A549 (cell line): ENCODE measurements at regions not wholly inside any gene's neighbourhood (a gene's known extent, or its start where the extent isn't known, plus 50 kb on each side); places are given as distances from the start of the nearest gene placed in this dataset.

Experiments
- EP300 ChIP-seq, 2 experiments: fragments of >200 bp; sonication (Bioruptor Twin); formaldehyde crosslinking; IDR thresholded peaks; 2 replicates in 1 of 2; 3 replicates in 1 of 2; pipeline ENCODE4 v1.6.1; 2016 to 2017
- HDAC2 ChIP-seq: fragments of 200-600 bp; sonication (generic); IDR thresholded peaks from 2 replicates; pipeline ENCODE4 v1.6.1; 2016
- POLR2A ChIP-seq: IDR thresholded peaks from 2 replicates; pipeline ENCODE4 v1.6.1; 2012; ENCODE audit warnings: mild to moderate bottlenecking, low read length
- RAD21 ChIP-seq, 2 experiments: fragments of >200 bp in 1 of 2; sonication (Bioruptor Twin) in 1 of 2; formaldehyde crosslinking in 1 of 2; IDR thresholded peaks in 1 of 2; conservative IDR thresholded peaks in 1 of 2; 2 replicates in 1 of 2; 3 replicates in 1 of 2; pipeline ENCODE4 v1.6.1; 2012 to 2018; ENCODE audit warnings: inconsistent platforms in 1 of 2
- TF ChIP-seq, protein P1 (sequence below): fragments of >200 bp; sonication (Bioruptor Twin); formaldehyde crosslinking; IDR thresholded peaks from 3 replicates; pipeline ENCODE4 v1.5.1; 2016

DNA sequence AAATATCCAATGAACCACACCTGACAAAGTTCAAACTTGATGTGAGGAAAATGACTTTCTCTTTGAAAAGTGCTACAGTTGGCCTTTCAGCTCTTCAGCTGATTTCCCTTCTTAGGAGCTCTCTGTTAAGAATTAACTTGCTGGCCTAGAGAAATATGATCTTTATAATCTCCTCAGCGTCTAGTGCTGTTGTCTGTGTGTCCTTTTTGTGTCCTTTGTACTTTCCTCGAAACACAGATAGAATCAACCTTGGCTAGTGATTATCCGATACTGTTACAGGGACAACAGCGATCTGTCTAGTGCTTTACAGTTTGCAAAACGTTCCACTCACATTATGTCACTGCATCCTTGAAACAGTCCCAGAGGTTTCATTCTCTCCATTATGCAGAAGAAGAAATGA lies 162.8 kb upstream of the RMST start:
- TF ChIP-seq EP300 (IDR thresholded peaks at IDR 0.05) (no peak), RAD21 (conservative IDR thresholded peaks at IDR 0.05 in 1 of 2, IDR thresholded peaks at IDR 0.05 in 1 of 2) (no peak), POLR2A (no peak), HDAC2 (no peak)
- TF ChIP-seq, protein P1, sequence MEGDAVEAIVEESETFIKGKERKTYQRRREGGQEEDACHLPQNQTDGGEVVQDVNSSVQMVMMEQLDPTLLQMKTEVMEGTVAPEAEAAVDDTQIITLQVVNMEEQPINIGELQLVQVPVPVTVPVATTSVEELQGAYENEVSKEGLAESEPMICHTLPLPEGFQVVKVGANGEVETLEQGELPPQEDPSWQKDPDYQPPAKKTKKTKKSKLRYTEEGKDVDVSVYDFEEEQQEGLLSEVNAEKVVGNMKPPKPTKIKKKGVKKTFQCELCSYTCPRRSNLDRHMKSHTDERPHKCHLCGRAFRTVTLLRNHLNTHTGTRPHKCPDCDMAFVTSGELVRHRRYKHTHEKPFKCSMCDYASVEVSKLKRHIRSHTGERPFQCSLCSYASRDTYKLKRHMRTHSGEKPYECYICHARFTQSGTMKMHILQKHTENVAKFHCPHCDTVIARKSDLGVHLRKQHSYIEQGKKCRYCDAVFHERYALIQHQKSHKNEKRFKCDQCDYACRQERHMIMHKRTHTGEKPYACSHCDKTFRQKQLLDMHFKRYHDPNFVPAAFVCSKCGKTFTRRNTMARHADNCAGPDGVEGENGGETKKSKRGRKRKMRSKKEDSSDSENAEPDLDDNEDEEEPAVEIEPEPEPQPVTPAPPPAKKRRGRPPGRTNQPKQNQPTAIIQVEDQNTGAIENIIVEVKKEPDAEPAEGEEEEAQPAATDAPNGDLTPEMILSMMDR, result no peak
